ENCODE measurements at regions not wholly inside any gene's neighbourhood (a gene's known extent, or its start where the extent isn't known, plus 50 kb on each side); places are given as distances from the start of the nearest gene placed in this dataset.

- Histone ChIP-seq H3K36me3 (ENCODE audit: control insufficient read depth, insufficient read depth, low read length) (no peaks in the 10 kb centered on the region), H3K4me3 (ENCODE audit: low read depth, low read length) (no peak overlapping the region), H3K27me3 (ENCODE audit: control insufficient read depth, insufficient read depth, low read length) (no peaks in the 10 kb centered on the region)
- ChIA-PET CTCF (no interaction called here), POLR2A (no interaction called here)
- no peak for TF ChIP-seq CTCF (IDR thresholded peaks at IDR 0.05; ENCODE audit: insufficient read depth, low read depth, low read length)
- no peak for DNase-seq (ENCODE audit: low read depth)
Observed at GRCh38 chr13:72424059-72424458, 303.4 kb downstream of the MZT1 start.

- POLR2A ChIA-PET: no interaction called here
- Histone ChIP-seq H3K27me3 (ENCODE audit: control insufficient read depth, insufficient read depth, low read length) (no peaks in the 10 kb centered on the region; the same call in 1 of the 2 replicates), H3K36me3 (ENCODE audit: control insufficient read depth, insufficient read depth, low read length) (no peaks in the 10 kb centered on the region), H3K4me3 (ENCODE audit: low read depth, low read length) (no peak overlapping the region)
- no peak for TF ChIP-seq CTCF (IDR thresholded peaks at IDR 0.05; ENCODE audit: insufficient read depth, low read depth, low read length)
- no peak for DNase-seq (ENCODE audit: low read depth)
- CTCF ChIA-PET: no interaction called here
Observed at GRCh38 chr13:72415817-72416216, 311.6 kb downstream of the MZT1 start.

- ChIA-PET POLR2A (no interaction called here), CTCF (no interaction called here)
- TF ChIP-seq CTCF (IDR thresholded peaks at IDR 0.05; ENCODE audit: insufficient read depth, low read depth, low read length): no peak
Observed at GRCh38 chr13:72412481-72412880, 314.9 kb downstream of the MZT1 start.

GRCh38 chr13:72405441-72405840 is 322.0 kb downstream of the MZT1 start:
- POLR2A ChIA-PET: no interaction called here
- DNase-seq (ENCODE audit: low read depth): no peak
- Histone ChIP-seq H3K4me3 (ENCODE audit: low read depth, low read length) (no peak overlapping the region), H3K27me3 (ENCODE audit: control insufficient read depth, insufficient read depth, low read length) (no peaks in the 10 kb centered on the region), H3K36me3 (ENCODE audit: control insufficient read depth, insufficient read depth, low read length) (no peaks in the 10 kb centered on the region)
- no peak for TF ChIP-seq CTCF (IDR thresholded peaks at IDR 0.05; ENCODE audit: insufficient read depth, low read depth, low read length)
- CTCF ChIA-PET: no interaction called here

More at GRCh38 chr13:72412481-72412880, 314.9 kb downstream of the MZT1 start:
- H3K4me3 ChIP-seq (ENCODE audit: low read depth, low read length): no peak overlapping the region
- DNase-seq (ENCODE audit: low read depth): no peak
- no peaks in the 10 kb centered on the region for H3K36me3 ChIP-seq (ENCODE audit: control insufficient read depth, insufficient read depth, low read length)
- no peaks in the 10 kb centered on the region; the same call in 1 of the 2 replicates for H3K27me3 ChIP-seq (ENCODE audit: control insufficient read depth, insufficient read depth, low read length)

- DNase-seq (ENCODE audit: low read depth): no peak
- TF ChIP-seq CTCF (IDR thresholded peaks at IDR 0.05; ENCODE audit: insufficient read depth, low read depth, low read length): no peak
- Histone ChIP-seq H3K4me3 (ENCODE audit: low read depth, low read length) (no peak overlapping the region), H3K27me3 (ENCODE audit: control insufficient read depth, insufficient read depth, low read length) (no peaks in the 10 kb centered on the region), H3K36me3 (ENCODE audit: control insufficient read depth, insufficient read depth, low read length) (no peaks in the 10 kb centered on the region)
- POLR2A ChIA-PET: no interaction called here
- CTCF ChIA-PET: no interaction called here
Observed at GRCh38 chr13:72403396-72404010, 323.9 kb downstream of the MZT1 start.
